ENCODE measurements at regions not wholly inside any gene's neighbourhood (a gene's known extent, or its start where the extent isn't known, plus 50 kb on each side); places are given as distances from the start of the nearest gene placed in this dataset.

GRCh38 chr17:77343031-77343800, 202.4 kb downstream of the SEC14L1 start:
- no peak for DNase-seq

GRCh38 chr17:77344038-77344437, 203.3 kb downstream of the SEC14L1 start:
- DNase-seq = no peak

GRCh38 chr17:77345260-77345910, 204.6 kb downstream of the SEC14L1 start:
- DNase-seq = no peak

- DNase-seq = no peak
Observed at GRCh38 chr17:77346765-77347164, 206.0 kb downstream of the SEC14L1 start.

- no peak for DNase-seq
Observed at GRCh38 chr17:77347544-77347943, 206.8 kb downstream of the SEC14L1 start.

GRCh38 chr17:77349976-77350830, 209.4 kb downstream of the SEC14L1 start:
- DNase-seq = peak; percentile 30

- DNase-seq = no peak
Observed at GRCh38 chr17:77352441-77352840, 211.7 kb downstream of the SEC14L1 start.

GRCh38 chr17:77352996-77353395, 212.2 kb downstream of the SEC14L1 start:
- DNase-seq = no peak

GRCh38 chr17:77353684-77354419, 213.1 kb downstream of the SEC14L1 start:
- no peak for DNase-seq

GRCh38 chr17:77354420-77354669, 213.6 kb downstream of the SEC14L1 start:
- DNase-seq = no peak

GRCh38 chr17:77354670-77355455, 214.1 kb downstream of the SEC14L1 start:
- no peak for DNase-seq

GRCh38 chr17:77356109-77356689, 215.4 kb downstream of the SEC14L1 start:
- no peak for DNase-seq

GRCh38 chr17:77356690-77357201, 216.0 kb downstream of the SEC14L1 start:
- DNase-seq = no peak

GRCh38 chr17:77358801-77359200, 218.0 kb downstream of the SEC14L1 start:
- DNase-seq = no peak

GRCh38 chr17:77359236-77359635, 218.5 kb downstream of the SEC14L1 start:
- no peak for DNase-seq

- DNase-seq = no peak
Observed at GRCh38 chr17:77361986-77362620, 221.3 kb downstream of the SEC14L1 start.

- no peak for DNase-seq
Observed at GRCh38 chr17:77363821-77364361, 223.1 kb downstream of the SEC14L1 start.

GRCh38 chr17:77364381-77364911, 223.7 kb downstream of the SEC14L1 start:
- peak; percentile 28 for DNase-seq

- DNase-seq = no peak
Observed at GRCh38 chr17:77364941-77365583, 224.3 kb downstream of the SEC14L1 start.

GRCh38 chr17:77365584-77366186, 224.9 kb downstream of the SEC14L1 start:
- DNase-seq = peak; percentile 44
